HL-60 (cell line): ENCODE measurements at regions not wholly inside any gene's neighbourhood (a gene's known extent, or its start where the extent isn't known, plus 50 kb on each side); places are given as distances from the start of the nearest gene placed in this dataset.

Experiments
- CTCF ChIP-seq: IDR thresholded peaks from one replicate; pipeline ENCODE4 v1.5.1; 2011; ENCODE audit warnings: low read length, control low read depth, inconsistent platforms; ENCODE audit not compliant: insufficient read depth
- GABPA ChIP-seq: IDR thresholded peaks from 2 replicates; pipeline ENCODE4 v1.6.1; 2012; ENCODE audit warnings: low read depth

GRCh38 chr1:209051570-209051969 is 531.9 kb upstream of the CAMK1G start:
- TF ChIP-seq GABPA (no peak), CTCF (no peak)
